Stomach (tissue), 4 donors: ENCODE measurements at regions not wholly inside any gene's neighbourhood (a gene's known extent, or its start where the extent isn't known, plus 50 kb on each side); places are given as distances from the start of the nearest gene placed in this dataset.

Experiments used
- POLR2A ChIP-seq, 4 donors: fragments of 450-650 bp; IDR thresholded peaks; one replicate each; pipeline ENCODE4 v1.6.1; 2016; ENCODE audit warnings: antibody characterized with exemption in 4 of 4, control low read depth in 2 of 4, mild to moderate bottlenecking in 1 of 4, moderate library complexity in 1 of 4
- POLR2AphosphoS5 ChIP-seq, 3 donors: sonication (generic); formaldehyde crosslinking; IDR thresholded peaks; one replicate each; pipeline ENCODE4 v1.6.1; 2016; ENCODE audit warnings: antibody characterized with exemption in 3 of 3
- TF ChIP-seq, protein P1 (sequence below), 7 experiments: fragments of 450-650 bp in 4 of 7; fragments of 200-600 bp in 3 of 7; sonication (generic) in 3 of 7; IDR thresholded peaks; one replicate each; pipeline ENCODE4 v1.5.1; 2016 to 2019; ENCODE audit warnings: antibody characterized with exemption in 7 of 7, control low read depth in 2 of 7, mild to moderate bottlenecking in 1 of 7

DNA sequence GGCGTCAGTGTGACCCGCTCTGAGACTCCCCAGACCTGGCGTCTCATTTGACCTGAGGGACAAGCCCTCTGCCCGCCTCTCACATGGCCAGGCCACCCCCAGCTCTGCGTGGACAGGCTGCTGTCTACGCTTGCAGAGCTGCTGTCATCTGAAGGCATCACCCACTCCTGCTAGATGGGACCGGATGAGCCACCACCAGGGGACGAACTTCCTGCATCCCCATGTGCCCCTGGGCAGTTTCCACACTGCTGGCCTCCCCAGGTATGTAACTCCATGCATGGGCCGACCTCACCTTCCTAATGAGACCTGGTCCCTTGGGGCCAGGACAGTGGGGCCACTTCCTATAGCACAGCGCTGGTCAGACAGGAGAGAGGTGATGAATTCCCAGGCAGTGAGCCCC, 121.5 kb downstream of the PSMG1 start:
- TF ChIP-seq, protein P1, sequence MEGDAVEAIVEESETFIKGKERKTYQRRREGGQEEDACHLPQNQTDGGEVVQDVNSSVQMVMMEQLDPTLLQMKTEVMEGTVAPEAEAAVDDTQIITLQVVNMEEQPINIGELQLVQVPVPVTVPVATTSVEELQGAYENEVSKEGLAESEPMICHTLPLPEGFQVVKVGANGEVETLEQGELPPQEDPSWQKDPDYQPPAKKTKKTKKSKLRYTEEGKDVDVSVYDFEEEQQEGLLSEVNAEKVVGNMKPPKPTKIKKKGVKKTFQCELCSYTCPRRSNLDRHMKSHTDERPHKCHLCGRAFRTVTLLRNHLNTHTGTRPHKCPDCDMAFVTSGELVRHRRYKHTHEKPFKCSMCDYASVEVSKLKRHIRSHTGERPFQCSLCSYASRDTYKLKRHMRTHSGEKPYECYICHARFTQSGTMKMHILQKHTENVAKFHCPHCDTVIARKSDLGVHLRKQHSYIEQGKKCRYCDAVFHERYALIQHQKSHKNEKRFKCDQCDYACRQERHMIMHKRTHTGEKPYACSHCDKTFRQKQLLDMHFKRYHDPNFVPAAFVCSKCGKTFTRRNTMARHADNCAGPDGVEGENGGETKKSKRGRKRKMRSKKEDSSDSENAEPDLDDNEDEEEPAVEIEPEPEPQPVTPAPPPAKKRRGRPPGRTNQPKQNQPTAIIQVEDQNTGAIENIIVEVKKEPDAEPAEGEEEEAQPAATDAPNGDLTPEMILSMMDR (IDR thresholded peaks at IDR 0.05): no peak
- TF ChIP-seq POLR2A (IDR thresholded peaks at IDR 0.05) (no peak), POLR2AphosphoS5 (IDR thresholded peaks at IDR 0.05) (no peak)
